Hepatocyte (in vitro differentiated cells): ENCODE measurements at regions not wholly inside any gene's neighbourhood (a gene's known extent, or its start where the extent isn't known, plus 50 kb on each side); places are given as distances from the start of the nearest gene placed in this dataset.

Experiments
- EZH2 ChIP-seq: fragments of 200-600 bp; sonication (generic); IDR thresholded peaks from 2 replicates; pipeline ENCODE4 v1.6.1; 2016; ENCODE audit warnings: antibody characterized with exemption, mild to moderate bottlenecking, borderline replicate concordance
- EZH2phosphoT487 ChIP-seq: fragments of 200-600 bp; sonication (generic); IDR thresholded peaks from one replicate; pipeline ENCODE4 v1.6.1; 2018; ENCODE audit warnings: antibody characterized with exemption, mild to moderate bottlenecking, low read depth, moderate library complexity; ENCODE audit not compliant: unreplicated experiment, severe bottlenecking
- TF ChIP-seq, protein P1 (sequence below): fragments of 200-600 bp; sonication (generic); IDR thresholded peaks from 2 replicates; pipeline ENCODE4 v1.5.1; 2016; ENCODE audit warnings: antibody characterized with exemption, mild to moderate bottlenecking; ENCODE audit not compliant: poor library complexity

DNA sequence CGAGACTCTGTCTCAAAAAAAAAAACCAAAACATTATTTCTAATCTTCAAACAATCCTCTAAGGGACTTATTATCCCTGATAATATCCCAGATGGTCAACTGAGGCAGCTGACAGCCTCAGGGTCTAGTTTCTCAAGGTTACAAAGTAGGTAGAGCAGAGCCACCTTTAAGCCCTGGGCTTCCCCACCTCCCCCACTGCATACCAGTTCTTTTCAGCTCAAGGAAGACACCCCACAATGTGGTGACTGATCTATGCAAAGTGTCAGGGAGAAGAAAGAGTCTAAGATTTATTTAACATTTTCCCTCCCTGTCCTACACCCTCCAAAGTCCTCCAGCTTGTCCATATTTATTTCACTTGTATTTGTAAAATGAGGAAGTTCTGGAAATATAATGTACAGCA lies 60.5 kb upstream of the VGLL2 start:
- TF ChIP-seq, protein P1, sequence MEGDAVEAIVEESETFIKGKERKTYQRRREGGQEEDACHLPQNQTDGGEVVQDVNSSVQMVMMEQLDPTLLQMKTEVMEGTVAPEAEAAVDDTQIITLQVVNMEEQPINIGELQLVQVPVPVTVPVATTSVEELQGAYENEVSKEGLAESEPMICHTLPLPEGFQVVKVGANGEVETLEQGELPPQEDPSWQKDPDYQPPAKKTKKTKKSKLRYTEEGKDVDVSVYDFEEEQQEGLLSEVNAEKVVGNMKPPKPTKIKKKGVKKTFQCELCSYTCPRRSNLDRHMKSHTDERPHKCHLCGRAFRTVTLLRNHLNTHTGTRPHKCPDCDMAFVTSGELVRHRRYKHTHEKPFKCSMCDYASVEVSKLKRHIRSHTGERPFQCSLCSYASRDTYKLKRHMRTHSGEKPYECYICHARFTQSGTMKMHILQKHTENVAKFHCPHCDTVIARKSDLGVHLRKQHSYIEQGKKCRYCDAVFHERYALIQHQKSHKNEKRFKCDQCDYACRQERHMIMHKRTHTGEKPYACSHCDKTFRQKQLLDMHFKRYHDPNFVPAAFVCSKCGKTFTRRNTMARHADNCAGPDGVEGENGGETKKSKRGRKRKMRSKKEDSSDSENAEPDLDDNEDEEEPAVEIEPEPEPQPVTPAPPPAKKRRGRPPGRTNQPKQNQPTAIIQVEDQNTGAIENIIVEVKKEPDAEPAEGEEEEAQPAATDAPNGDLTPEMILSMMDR: no peak
- no peak for TF ChIP-seq EZH2phosphoT487
- TF ChIP-seq EZH2: no peak
